Activated naive CD8-positive, alpha-beta T cell treated with anti-CD3 and anti-CD28 coated beads for 36 hours (primary cell): ENCODE measurements at regions not wholly inside any gene's neighbourhood (a gene's known extent, or its start where the extent isn't known, plus 50 kb on each side); places are given as distances from the start of the nearest gene placed in this dataset.
"Not testable (repeated sequence)": the region's sequence is repeated elsewhere in the genome, so short reads cannot be mapped to it uniquely, and the experiment has no call there.

Experiments
- DNase-seq: peaks from one replicate; pipeline ENCODE4 v3.0.0; 2021
- H3K27ac Mint-ChIP-seq: one replicate; pipeline ENCODE4 v1.8.0; 2022; ENCODE audit warnings: mild to moderate bottlenecking, moderate library complexity, mixed read lengths
- H3K27me3 Mint-ChIP-seq: one replicate; pipeline ENCODE4 v1.8.0; 2022; ENCODE audit warnings: mild to moderate bottlenecking, mixed read lengths
- H3K36me3 Mint-ChIP-seq: one replicate; pipeline ENCODE4 v1.8.0; 2021; ENCODE audit warnings: mild to moderate bottlenecking, mixed read lengths
- H3K4me1 Mint-ChIP-seq: one replicate; pipeline ENCODE4 v1.8.0; 2021; ENCODE audit warnings: mixed read lengths
- H3K4me3 Mint-ChIP-seq: one replicate; pipeline ENCODE4 v1.8.0; 2022; ENCODE audit warnings: mild to moderate bottlenecking, moderate library complexity, mixed read lengths
- H3K9me3 Mint-ChIP-seq: one replicate; pipeline ENCODE4 v1.8.0; 2022; ENCODE audit warnings: mixed read lengths

- H3K9me3 Mint-ChIP-seq = no peaks in the 10 kb centered on the region
- no peak overlapping the region for H3K27ac Mint-ChIP-seq
- H3K36me3 Mint-ChIP-seq = no peaks in the 10 kb centered on the region
- no peaks in the 10 kb centered on the region for H3K4me1 Mint-ChIP-seq
- peaks cover 3% of the 10 kb centered on the region for H3K27me3 Mint-ChIP-seq
- H3K4me3 Mint-ChIP-seq = no peak overlapping the region
- DNase-seq = no peak
Measured at GRCh38 chr3:87949189-87949878, 109.5 kb downstream of the CGGBP1 start.

GRCh38 chr3:87946007-87946406 is 112.8 kb downstream of the CGGBP1 start:
- H3K4me3 Mint-ChIP-seq, H3K4me1 Mint-ChIP-seq, H3K36me3 Mint-ChIP-seq, H3K27me3 Mint-ChIP-seq, H3K27ac Mint-ChIP-seq, DNase-seq, H3K9me3 Mint-ChIP-seq: not testable (repeated sequence)

- not testable (repeated sequence) for H3K4me3 Mint-ChIP-seq, H3K27me3 Mint-ChIP-seq, H3K9me3 Mint-ChIP-seq, H3K27ac Mint-ChIP-seq, H3K36me3 Mint-ChIP-seq, DNase-seq, H3K4me1 Mint-ChIP-seq
Measured at GRCh38 chr3:87942256-87942655, 116.5 kb downstream of the CGGBP1 start.

GRCh38 chr3:87924485-87924884 is 134.3 kb downstream of the CGGBP1 start:
- peaks cover 19% of the 10 kb centered on the region for H3K9me3 Mint-ChIP-seq
- no peak overlapping the region for H3K27ac Mint-ChIP-seq
- H3K36me3 Mint-ChIP-seq = peaks cover 2% of the 10 kb centered on the region
- H3K4me3 Mint-ChIP-seq = no peak overlapping the region
- DNase-seq = no peak
- H3K4me1 Mint-ChIP-seq = no peaks in the 10 kb centered on the region
- H3K27me3 Mint-ChIP-seq = peaks cover under 1% of the 10 kb centered on the region

GRCh38 chr3:87920549-87920948 is 138.3 kb downstream of the CGGBP1 start:
- H3K27me3 Mint-ChIP-seq = peaks cover 4% of the 10 kb centered on the region

GRCh38 chr3:87901141-87901540 is 157.7 kb downstream of the CGGBP1 start:
- Mint-ChIP-seq H3K27ac (no peak overlapping the region), H3K36me3 (no peaks in the 10 kb centered on the region), H3K27me3 (no peaks in the 10 kb centered on the region), H3K9me3 (no peaks in the 10 kb centered on the region), H3K4me1 (no peaks in the 10 kb centered on the region), H3K4me3 (no peak overlapping the region)
- DNase-seq = no peak

More at GRCh38 chr3:87920549-87920948, 138.3 kb downstream of the CGGBP1 start:
- Mint-ChIP-seq H3K4me1 (no peaks in the 10 kb centered on the region), H3K4me3 (no peak overlapping the region), H3K9me3 (peaks cover 18% of the 10 kb centered on the region), H3K36me3 (peaks cover 2% of the 10 kb centered on the region), H3K27ac (no peak overlapping the region)
- no peak for DNase-seq

- H3K36me3 Mint-ChIP-seq = no peaks in the 10 kb centered on the region
Measured at GRCh38 chr3:87900061-87900460, 158.7 kb downstream of the CGGBP1 start.

GRCh38 chr3:87898971-87899370 is 159.8 kb downstream of the CGGBP1 start:
- no peak overlapping the region for H3K27ac Mint-ChIP-seq
- H3K4me1 Mint-ChIP-seq = no peaks in the 10 kb centered on the region
- H3K36me3 Mint-ChIP-seq = no peaks in the 10 kb centered on the region
- H3K27me3 Mint-ChIP-seq = no peaks in the 10 kb centered on the region
- H3K4me3 Mint-ChIP-seq = no peak overlapping the region
- DNase-seq = no peak
- no peaks in the 10 kb centered on the region for H3K9me3 Mint-ChIP-seq

More at GRCh38 chr3:87900061-87900460, 158.7 kb downstream of the CGGBP1 start:
- no peak for DNase-seq
- H3K4me1 Mint-ChIP-seq = no peaks in the 10 kb centered on the region
- H3K4me3 Mint-ChIP-seq = no peak overlapping the region
- H3K27me3 Mint-ChIP-seq = no peaks in the 10 kb centered on the region
- no peaks in the 10 kb centered on the region for H3K9me3 Mint-ChIP-seq
- no peak overlapping the region for H3K27ac Mint-ChIP-seq

- H3K27me3 Mint-ChIP-seq = no peaks in the 10 kb centered on the region
- no peak for DNase-seq
- no peaks in the 10 kb centered on the region for H3K9me3 Mint-ChIP-seq
- no peak overlapping the region for H3K4me3 Mint-ChIP-seq
- no peaks in the 10 kb centered on the region for H3K4me1 Mint-ChIP-seq
- no peak overlapping the region for H3K27ac Mint-ChIP-seq
- no peaks in the 10 kb centered on the region for H3K36me3 Mint-ChIP-seq
Measured at GRCh38 chr3:87895983-87896382, 162.8 kb downstream of the CGGBP1 start.

- no peak overlapping the region for H3K27ac Mint-ChIP-seq
- H3K4me3 Mint-ChIP-seq = no peak overlapping the region
- H3K9me3 Mint-ChIP-seq = peaks cover 15% of the 10 kb centered on the region
- H3K4me1 Mint-ChIP-seq = no peaks in the 10 kb centered on the region
- no peaks in the 10 kb centered on the region for H3K27me3 Mint-ChIP-seq
- DNase-seq = no peak
- peaks cover 2% of the 10 kb centered on the region for H3K36me3 Mint-ChIP-seq
Measured at GRCh38 chr3:87873136-87873535, 185.7 kb downstream of the CGGBP1 start.

GRCh38 chr3:87867001-87867400 is 191.8 kb downstream of the CGGBP1 start:
- no peak overlapping the region for H3K4me3 Mint-ChIP-seq
- no peaks in the 10 kb centered on the region for H3K27me3 Mint-ChIP-seq
- no peaks in the 10 kb centered on the region for H3K4me1 Mint-ChIP-seq
- H3K9me3 Mint-ChIP-seq = peaks cover 7% of the 10 kb centered on the region
- no peak for DNase-seq
- no peak overlapping the region for H3K27ac Mint-ChIP-seq
- peaks cover 2% of the 10 kb centered on the region for H3K36me3 Mint-ChIP-seq

- Mint-ChIP-seq H3K27ac (no peak overlapping the region), H3K27me3 (no peaks in the 10 kb centered on the region), H3K9me3 (no peaks in the 10 kb centered on the region), H3K36me3 (no peaks in the 10 kb centered on the region), H3K4me1 (no peaks in the 10 kb centered on the region), H3K4me3 (no peak overlapping the region)
- no peak for DNase-seq
Measured at GRCh38 chr3:87856126-87856525, 202.7 kb downstream of the CGGBP1 start.

GRCh38 chr3:87855616-87856015 is 203.2 kb downstream of the CGGBP1 start:
- no peaks in the 10 kb centered on the region for H3K36me3 Mint-ChIP-seq
- no peak for DNase-seq

GRCh38 chr3:87855211-87855610 is 203.6 kb downstream of the CGGBP1 start:
- Mint-ChIP-seq H3K27me3 (no peaks in the 10 kb centered on the region), H3K36me3 (no peaks in the 10 kb centered on the region), H3K27ac (no peak overlapping the region), H3K9me3 (peaks cover under 1% of the 10 kb centered on the region), H3K4me3 (no peak overlapping the region), H3K4me1 (no peaks in the 10 kb centered on the region)
- no peak for DNase-seq

More at GRCh38 chr3:87855616-87856015, 203.2 kb downstream of the CGGBP1 start:
- Mint-ChIP-seq H3K9me3 (no peaks in the 10 kb centered on the region), H3K27me3 (no peaks in the 10 kb centered on the region), H3K4me3 (no peak overlapping the region), H3K27ac (no peak overlapping the region), H3K4me1 (no peaks in the 10 kb centered on the region)

GRCh38 chr3:87848003-87848402 is 210.8 kb downstream of the CGGBP1 start:
- no peak overlapping the region for H3K4me3 Mint-ChIP-seq
- no peaks in the 10 kb centered on the region for H3K4me1 Mint-ChIP-seq
- no peaks in the 10 kb centered on the region for H3K27me3 Mint-ChIP-seq
- H3K27ac Mint-ChIP-seq = no peak overlapping the region
- no peak for DNase-seq
- H3K9me3 Mint-ChIP-seq = peaks cover 3% of the 10 kb centered on the region
- H3K36me3 Mint-ChIP-seq = no peaks in the 10 kb centered on the region

GRCh38 chr3:87837076-87837475 is 221.7 kb downstream of the CGGBP1 start:
- Mint-ChIP-seq H3K27me3 (no peaks in the 10 kb centered on the region), H3K4me1 (no peaks in the 10 kb centered on the region)

More at GRCh38 chr3:87837076-87837475, 221.7 kb downstream of the CGGBP1 start:
- no peak for DNase-seq
- no peak overlapping the region for H3K27ac Mint-ChIP-seq
- no peak overlapping the region for H3K4me3 Mint-ChIP-seq
- peaks cover 6% of the 10 kb centered on the region for H3K9me3 Mint-ChIP-seq
- H3K36me3 Mint-ChIP-seq = no peaks in the 10 kb centered on the region
